ENCODE measurements at regions not wholly inside any gene's neighbourhood (a gene's known extent, or its start where the extent isn't known, plus 50 kb on each side); places are given as distances from the start of the nearest gene placed in this dataset.
A peak's percentile ranks its signal among the peaks of the same experiment; 100 is the strongest.

GRCh38 chr6:144349690-144350527, 64.8 kb downstream of the UTRN start (continued):
- TF ChIP-seq ZSCAN5A (CRISPR knock-in tag; IDR thresholded peaks at IDR 0.05; ENCODE audit: borderline replicate concordance) (peak; percentile 25; the same call in 1 of the 2 replicates), HMG20A (CRISPR knock-in tag; IDR thresholded peaks at IDR 0.05; ENCODE audit: borderline replicate concordance) (peak; percentile 60; the same call in 1 of the 2 replicates), PLSCR1 (CRISPR knock-in tag; IDR thresholded peaks at IDR 0.05; ENCODE audit: borderline replicate concordance) (no peak), HOXA3 (CRISPR knock-in tag; IDR thresholded peaks at IDR 0.05) (peak; percentile 42; the same call in 1 of the 2 replicates), FOSL2 (CRISPR knock-in tag; IDR thresholded peaks at IDR 0.05) (peak; percentile 96), JUND (CRISPR knock-in tag; IDR thresholded peaks at IDR 0.05) (peak; percentile 89), BCL6 (CRISPR knock-in tag; IDR thresholded peaks at IDR 0.05) (peak; percentile 67), FOXP4 (CRISPR knock-in tag; IDR thresholded peaks at IDR 0.05) (peak; percentile 31; the same call in 1 of the 2 replicates), JUNB (CRISPR knock-in tag; IDR thresholded peaks at IDR 0.05; ENCODE audit: borderline replicate concordance) (no peak), IKZF4 (CRISPR knock-in tag; IDR thresholded peaks at IDR 0.05; ENCODE audit: borderline replicate concordance, low read depth, not compliant biosample characterization) (no peak), HNF4G (IDR thresholded peaks at IDR 0.05; ENCODE audit: borderline replicate concordance, low read depth, low read length) (peak; percentile 9; the same call in 1 of the 2 replicates), HNF4G (CRISPR knock-in tag; IDR thresholded peaks at IDR 0.05; ENCODE audit: borderline replicate concordance, low read depth) (no peak), MAX (IDR thresholded peaks at IDR 0.05) (0 out of 2 replicates have a peak, but pooled peaks have one; percentile 13), SIX4 (CRISPR knock-in tag; IDR thresholded peaks at IDR 0.05) (no peak), SNAPC4 (CRISPR knock-in tag; IDR thresholded peaks at IDR 0.05) (no peak), ZBTB39 (CRISPR knock-in tag; IDR thresholded peaks at IDR 0.05) (peak; percentile 42; the same call in 1 of the 2 replicates)

Measured in HepG2 (cell line).